DND-41 (cell line): ENCODE measurements at regions not wholly inside any gene's neighbourhood (a gene's known extent, or its start where the extent isn't known, plus 50 kb on each side); places are given as distances from the start of the nearest gene placed in this dataset.

Source experiments
- CTCF ChIP-seq: IDR thresholded peaks from 2 replicates; pipeline ENCODE4 v1.5.1; 2012; ENCODE audit warnings: borderline replicate concordance, low read length, moderate library complexity, mild to moderate bottlenecking; ENCODE audit not compliant: poor library complexity, severe bottlenecking; ENCODE audit errors: extremely low read depth
- EZH2 ChIP-seq: IDR thresholded peaks from 3 replicates; pipeline ENCODE4 v1.6.1; 2012; ENCODE audit warnings: borderline replicate concordance, low read depth, mild to moderate bottlenecking, moderate library complexity, low read length, inconsistent platforms; ENCODE audit not compliant: severe bottlenecking

- TF ChIP-seq EZH2: no peak
- no peak for TF ChIP-seq CTCF
These were observed 89.8 kb upstream of the MAP1LC3B2 start for GRCh38 chr12:116469344-116469743.
